SK-N-SH treated with all-trans-retinoic acid at 6 μM for 48 hours (cell line): ENCODE measurements at regions not wholly inside any gene's neighbourhood (a gene's known extent, or its start where the extent isn't known, plus 50 kb on each side); places are given as distances from the start of the nearest gene placed in this dataset.
A peak's percentile ranks its signal among the peaks of the same experiment; 100 is the strongest.

ENCODE experiments used
- ATAC-seq: fragments of 200-7000 bp; cut with Tn5 transposase; 3 replicates; pipeline ENCODE4 v1.9.1; 2020; ENCODE audit warnings: mild to moderate bottlenecking, moderate library complexity
- ARNTL ChIP-seq: fragments of 450-650 bp; formaldehyde crosslinking; IDR thresholded peaks from 2 replicates; pipeline ENCODE4 v1.5.0; 2020; ENCODE audit warnings: low read depth, mild to moderate bottlenecking, moderate library complexity, borderline replicate concordance
- CREB5 ChIP-seq: fragments of 250-450 bp; sonication (Bioruptor Pico); IDR thresholded peaks from 2 replicates; pipeline ENCODE4 v1.5.1; 2020; ENCODE audit warnings: low read depth, mild to moderate bottlenecking, moderate library complexity
- CSRNP3 ChIP-seq: fragments of 250-450 bp; sonication (Bioruptor Pico); IDR thresholded peaks from 2 replicates; pipeline ENCODE4 v1.5.1; 2021; ENCODE audit warnings: mild to moderate bottlenecking, moderate library complexity
- ESRRG ChIP-seq: fragments of 250-450 bp; sonication (Bioruptor Pico); IDR thresholded peaks from 2 replicates; pipeline ENCODE4 v1.6.1; 2021; ENCODE audit warnings: mild to moderate bottlenecking
- GLIS3 ChIP-seq: fragments of 250-450 bp; sonication (Bioruptor Pico); IDR thresholded peaks from 2 replicates; pipeline ENCODE4 v1.5.0; 2020; ENCODE audit warnings: mild to moderate bottlenecking, moderate library complexity
- ISL1 ChIP-seq: fragments of 250-450 bp; sonication (Bioruptor Pico); IDR thresholded peaks from 2 replicates; pipeline ENCODE4 v2.1.2; 2022; ENCODE audit warnings: mild to moderate bottlenecking, moderate library complexity
- OSR1 ChIP-seq: fragments of 250-450 bp; sonication (Bioruptor Pico); IDR thresholded peaks from 2 replicates; pipeline ENCODE4 v1.8.0; 2022; ENCODE audit warnings: moderate library complexity, mild to moderate bottlenecking, inconsistent platforms
- PATZ1 ChIP-seq: fragments of 250-450 bp; sonication (Bioruptor Pico); IDR thresholded peaks from 2 replicates; pipeline ENCODE4 v1.8.0; 2020; ENCODE audit warnings: mild to moderate bottlenecking, moderate library complexity, borderline replicate concordance
- POU6F1 ChIP-seq: fragments of 250-450 bp; sonication (Bioruptor Pico); IDR thresholded peaks from 2 replicates; pipeline ENCODE4 v1.8.0; 2021; ENCODE audit warnings: low read depth, mild to moderate bottlenecking, moderate library complexity, borderline replicate concordance
- PPARA ChIP-seq: fragments of 250-450 bp; sonication (Bioruptor Pico); IDR thresholded peaks from 2 replicates; pipeline ENCODE4 v1.5.0; 2020; ENCODE audit warnings: mild to moderate bottlenecking, borderline replicate concordance
- RARB ChIP-seq: fragments of 250-450 bp; sonication (Bioruptor Pico); IDR thresholded peaks from 2 replicates; pipeline ENCODE4 v1.8.0; 2021; ENCODE audit warnings: mild to moderate bottlenecking, moderate library complexity
- SNAI2 ChIP-seq: fragments of 250-450 bp; sonication (Bioruptor Pico); IDR thresholded peaks from 2 replicates; pipeline ENCODE4 v1.5.0; 2020; ENCODE audit warnings: mild to moderate bottlenecking, moderate library complexity
- TOX ChIP-seq: fragments of 250-450 bp; sonication (Bioruptor Pico); IDR thresholded peaks from 2 replicates; pipeline ENCODE4 v1.8.0; 2021; ENCODE audit warnings: mild to moderate bottlenecking, moderate library complexity, borderline replicate concordance
- TSHZ2 ChIP-seq: fragments of 250-450 bp; sonication (Bioruptor Pico); IDR thresholded peaks from 2 replicates; pipeline ENCODE4 v1.5.0; 2020; ENCODE audit warnings: mild to moderate bottlenecking, moderate library complexity
- ZFP3 ChIP-seq: fragments of 250-450 bp; sonication (Bioruptor Pico); IDR thresholded peaks from 2 replicates; pipeline ENCODE4 v1.5.0; 2020; ENCODE audit warnings: mild to moderate bottlenecking, moderate library complexity
- ZFP30 ChIP-seq: fragments of 450-650 bp; formaldehyde crosslinking; IDR thresholded peaks from 2 replicates; pipeline ENCODE4 v1.5.0; 2022; ENCODE audit warnings: mild to moderate bottlenecking, moderate library complexity
- ZNF565 ChIP-seq: fragments of 450-650 bp; formaldehyde crosslinking; conservative IDR thresholded peaks from 2 replicates; pipeline ENCODE4 v1.5.0; 2020; ENCODE audit warnings: low read depth, mild to moderate bottlenecking, moderate library complexity
- ZNF70 ChIP-seq: fragments of 450-650 bp; formaldehyde crosslinking; IDR thresholded peaks from 2 replicates; pipeline ENCODE4 v1.5.0; 2020; ENCODE audit warnings: mild to moderate bottlenecking, moderate library complexity
- ZNF8 ChIP-seq: fragments of 450-650 bp; formaldehyde crosslinking; IDR thresholded peaks from 2 replicates; pipeline ENCODE4 v1.5.0; 2020; ENCODE audit warnings: mild to moderate bottlenecking, moderate library complexity

- ATAC-seq, result no peak
- TF ChIP-seq ESRRG (CRISPR knock-in tag) (no peak), PPARA (CRISPR knock-in tag) (no peak)
Observed at GRCh38 chr4:27678027-27678426, 817.4 kb downstream of the STIM2 start.

GRCh38 chr4:27684610-27685011 lies 824.0 kb downstream of the STIM2 start:
- TF ChIP-seq ZFP3 (CRISPR knock-in tag) (no peak), SNAI2 (CRISPR knock-in tag) (no peak), OSR1 (no peak), ZNF8 (CRISPR knock-in tag) (no peak), PATZ1 (CRISPR knock-in tag) (no peak), RARB (CRISPR knock-in tag) (no peak), PPARA (CRISPR knock-in tag) (no peak), ZNF70 (no peak), TOX (CRISPR knock-in tag) (no peak), ARNTL (CRISPR knock-in tag) (no peak), ZNF565 (CRISPR knock-in tag) (no peak), CREB5 (CRISPR knock-in tag) (no peak), POU6F1 (CRISPR knock-in tag) (no peak), TSHZ2 (CRISPR knock-in tag) (no peak), ESRRG (CRISPR knock-in tag) (no peak), CSRNP3 (CRISPR knock-in tag) (no peak), ZFP30 (CRISPR knock-in tag) (no peak), GLIS3 (no peak)
- peak; percentile 99 for ATAC-seq

GRCh38 chr4:27685091-27685490 lies 824.5 kb downstream of the STIM2 start:
- no peak for ATAC-seq
- no peak for TF ChIP-seq SNAI2 (CRISPR knock-in tag)
- TF ChIP-seq ISL1 (CRISPR knock-in tag), result no peak
- no peak for TF ChIP-seq ARNTL (CRISPR knock-in tag)
- no peak for TF ChIP-seq CREB5 (CRISPR knock-in tag)
